ENCODE measurements at regions not wholly inside any gene's neighbourhood (a gene's known extent, or its start where the extent isn't known, plus 50 kb on each side); places are given as distances from the start of the nearest gene placed in this dataset.

DNA sequence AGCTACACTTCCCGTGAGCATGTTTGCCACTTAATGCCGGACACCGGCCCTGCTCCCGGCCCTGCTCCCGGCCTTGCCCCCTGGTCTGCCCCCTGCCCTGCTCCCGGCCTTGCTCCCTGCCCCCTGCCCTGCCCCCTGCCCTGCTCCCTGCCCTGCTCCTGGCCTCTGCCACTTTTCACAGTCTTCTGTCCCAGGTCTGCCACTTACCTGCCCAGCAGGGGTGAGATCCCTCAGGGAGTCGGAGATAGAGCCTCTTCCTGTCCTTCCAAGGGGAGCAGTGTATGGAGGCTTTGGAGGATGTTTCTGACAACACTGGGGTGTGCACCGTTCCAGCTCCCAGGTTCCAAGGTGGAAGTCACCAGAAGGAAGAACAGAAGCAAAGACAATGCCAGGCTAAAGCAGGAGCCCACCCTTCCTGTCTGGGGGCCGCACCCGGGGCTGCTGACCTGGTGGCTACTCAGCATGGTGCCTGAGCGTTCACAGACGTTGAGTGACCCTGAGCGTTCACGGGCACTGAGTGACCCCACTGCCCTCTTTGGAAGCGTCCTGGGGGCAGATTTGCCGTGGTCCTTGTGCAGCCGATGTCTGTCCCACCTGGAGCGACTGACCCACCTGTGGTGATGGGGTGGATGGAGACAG, 199.8 kb downstream of the DLL1 start:
- TF ChIP-seq, protein P1, sequence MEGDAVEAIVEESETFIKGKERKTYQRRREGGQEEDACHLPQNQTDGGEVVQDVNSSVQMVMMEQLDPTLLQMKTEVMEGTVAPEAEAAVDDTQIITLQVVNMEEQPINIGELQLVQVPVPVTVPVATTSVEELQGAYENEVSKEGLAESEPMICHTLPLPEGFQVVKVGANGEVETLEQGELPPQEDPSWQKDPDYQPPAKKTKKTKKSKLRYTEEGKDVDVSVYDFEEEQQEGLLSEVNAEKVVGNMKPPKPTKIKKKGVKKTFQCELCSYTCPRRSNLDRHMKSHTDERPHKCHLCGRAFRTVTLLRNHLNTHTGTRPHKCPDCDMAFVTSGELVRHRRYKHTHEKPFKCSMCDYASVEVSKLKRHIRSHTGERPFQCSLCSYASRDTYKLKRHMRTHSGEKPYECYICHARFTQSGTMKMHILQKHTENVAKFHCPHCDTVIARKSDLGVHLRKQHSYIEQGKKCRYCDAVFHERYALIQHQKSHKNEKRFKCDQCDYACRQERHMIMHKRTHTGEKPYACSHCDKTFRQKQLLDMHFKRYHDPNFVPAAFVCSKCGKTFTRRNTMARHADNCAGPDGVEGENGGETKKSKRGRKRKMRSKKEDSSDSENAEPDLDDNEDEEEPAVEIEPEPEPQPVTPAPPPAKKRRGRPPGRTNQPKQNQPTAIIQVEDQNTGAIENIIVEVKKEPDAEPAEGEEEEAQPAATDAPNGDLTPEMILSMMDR (IDR thresholded peaks at IDR 0.05) = no peak
- no peak for TF ChIP-seq POLR2A (IDR thresholded peaks at IDR 0.05)
